Mucosa of gallbladder (tissue), 1 donor: ENCODE measurements at regions not wholly inside any gene's neighbourhood (a gene's known extent, or its start where the extent isn't known, plus 50 kb on each side); places are given as distances from the start of the nearest gene placed in this dataset.
A peak's percentile ranks its signal among the peaks of the same experiment; 100 is the strongest.
"Not testable (repeated sequence)": the region's sequence is repeated elsewhere in the genome, so short reads cannot be mapped to it uniquely, and the experiment has no call there.

Experiments
- DNase-seq: peaks from one replicate; pipeline ENCODE4 v3.0.0-alpha.2; 2020; ENCODE audit warnings: low spot score
- donor health status: DM: no; HTN: no; CAD: no.

- not testable (repeated sequence) for DNase-seq
Measured at GRCh38 chr2:201946746-201947145, 86.9 kb upstream of the FZD7 start.

DNA sequence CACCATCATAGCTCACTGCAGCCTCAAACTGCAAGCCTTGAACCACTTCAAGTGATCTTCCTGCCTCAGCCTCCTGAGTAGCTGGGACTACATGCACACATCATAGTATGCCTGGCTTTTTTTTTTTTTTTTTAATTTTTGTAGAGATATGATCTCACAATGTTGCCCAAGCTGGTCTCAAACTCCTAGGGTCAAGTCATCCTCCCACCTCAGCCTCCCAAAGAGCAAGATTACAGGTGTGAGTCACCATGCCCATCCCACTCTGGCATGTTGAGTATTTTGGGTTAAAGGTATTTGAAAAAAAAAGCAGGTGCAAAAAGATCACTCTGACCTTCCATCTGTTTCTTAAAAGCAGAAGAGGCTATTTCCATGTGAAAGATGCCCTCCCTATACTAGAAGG, 86.4 kb upstream of the FZD7 start:
- no peak for DNase-seq

DNA sequence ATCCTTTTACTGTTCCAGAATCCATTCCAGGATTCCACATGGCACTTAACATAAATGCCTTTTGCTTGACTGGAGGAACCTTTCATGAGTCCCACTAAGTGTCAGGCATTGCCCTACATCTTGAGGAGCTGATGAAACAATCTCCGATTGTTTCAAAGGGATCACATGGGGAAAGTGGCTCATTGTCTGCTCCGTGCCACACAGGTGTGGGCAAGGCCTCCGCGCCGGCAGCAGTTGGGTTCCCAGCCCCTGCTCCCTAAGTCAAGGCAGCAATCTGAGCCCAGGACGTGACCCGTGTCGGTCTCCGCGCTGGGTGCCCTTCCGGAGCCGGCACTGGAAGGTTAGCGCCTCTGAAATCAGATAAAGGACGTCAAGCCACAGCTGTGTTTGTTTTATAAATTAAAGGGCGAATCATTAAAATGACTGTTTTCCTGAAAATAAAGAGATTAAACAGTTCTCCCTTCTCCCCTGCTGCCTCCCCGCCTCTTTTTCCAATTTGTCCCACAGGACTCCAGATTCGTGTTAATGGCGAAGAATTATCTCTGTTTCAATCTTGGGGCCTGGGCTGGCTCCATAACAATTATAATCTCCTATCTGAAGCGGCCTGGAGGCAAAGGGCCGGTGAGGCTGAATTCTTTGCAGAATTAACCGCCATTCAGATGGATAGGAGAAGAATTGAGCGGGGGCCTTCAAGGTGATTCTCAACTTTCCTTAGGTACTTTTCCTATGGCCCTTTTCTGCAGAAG, 84.3 kb upstream of the FZD7 start:
- DNase-seq: no peak

DNA sequence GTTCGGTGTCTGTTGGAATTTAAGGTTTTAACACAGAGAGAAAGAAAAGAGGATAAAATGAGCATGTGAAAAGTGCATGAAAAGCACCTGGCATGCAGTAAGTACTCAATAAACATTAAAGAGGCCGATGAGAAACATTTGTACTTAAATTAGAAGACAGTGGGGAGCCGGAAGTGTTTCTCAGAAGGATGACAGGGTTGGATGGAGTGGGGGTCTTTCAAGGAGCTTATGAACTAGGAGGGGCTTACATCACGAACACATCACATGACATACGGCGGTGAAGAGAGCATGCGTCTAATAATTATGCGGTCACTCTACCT, 83.8 kb upstream of the FZD7 start:
- no peak for DNase-seq

GRCh38 chr2:201950606-201951005, 83.0 kb upstream of the FZD7 start:
- DNase-seq: no peak

DNA sequence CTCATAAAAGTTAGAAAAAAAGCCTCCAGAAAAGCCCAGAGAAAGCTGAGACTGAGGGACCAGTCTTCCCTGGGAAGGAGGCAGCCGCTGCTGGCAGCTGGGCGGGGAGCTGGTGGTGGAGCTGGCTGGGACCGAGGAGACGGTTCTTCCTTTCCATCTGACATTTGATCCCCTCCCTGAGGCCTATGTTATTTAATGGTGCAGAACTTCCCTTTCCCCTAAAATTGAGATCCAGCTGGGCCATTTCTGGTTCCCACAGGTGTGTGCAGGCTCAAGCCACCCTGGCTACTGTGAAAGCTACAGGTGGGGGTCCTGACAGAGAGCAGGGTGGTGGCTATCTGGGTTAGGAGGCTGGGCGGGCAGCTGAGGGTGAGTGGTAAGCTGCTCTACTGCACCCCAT, 81.5 kb upstream of the FZD7 start:
- DNase-seq: no peak

- no peak for DNase-seq
Measured at GRCh38 chr2:201953396-201953795, 80.3 kb upstream of the FZD7 start.

DNA sequence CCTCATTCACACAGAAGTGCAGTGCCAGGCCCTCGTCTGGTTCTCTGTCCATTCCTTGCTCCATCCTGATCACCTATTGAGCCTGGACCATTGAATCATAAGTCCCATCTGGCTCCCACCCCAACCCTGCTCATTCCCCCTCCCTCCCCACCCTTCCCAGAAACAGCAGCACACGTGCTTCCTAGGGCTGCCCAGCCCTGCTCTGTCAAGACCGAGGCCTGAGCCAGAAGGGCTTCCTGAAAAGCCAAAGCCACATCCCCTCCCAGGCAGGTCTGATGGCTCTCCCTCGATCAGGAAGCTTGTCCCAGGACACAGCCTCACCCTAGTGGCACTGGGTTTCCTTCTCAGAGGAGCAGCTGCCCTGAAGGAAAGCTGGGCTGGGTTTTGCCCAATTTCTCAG, 79.8 kb upstream of the FZD7 start:
- DNase-seq: no peak

DNA sequence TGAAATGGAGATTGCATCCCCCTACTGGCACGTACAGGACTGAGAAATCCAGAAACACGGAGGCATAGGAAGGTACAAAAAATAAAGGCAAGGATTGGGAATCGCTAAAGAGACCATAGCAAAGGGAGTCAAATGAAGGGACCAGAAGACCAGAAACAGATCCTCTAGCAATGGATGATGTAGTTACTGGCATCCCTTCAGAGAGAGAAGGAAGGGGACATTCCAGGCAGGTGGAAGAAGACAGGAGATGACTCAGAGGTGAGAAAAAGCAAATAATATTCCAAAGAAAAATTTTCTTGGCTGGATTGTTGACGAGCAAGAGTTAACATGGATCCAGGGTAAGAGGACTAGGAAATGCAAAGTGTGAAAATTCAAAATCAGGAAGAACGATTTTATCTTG, 78.4 kb upstream of the FZD7 start:
- DNase-seq: no peak

DNA sequence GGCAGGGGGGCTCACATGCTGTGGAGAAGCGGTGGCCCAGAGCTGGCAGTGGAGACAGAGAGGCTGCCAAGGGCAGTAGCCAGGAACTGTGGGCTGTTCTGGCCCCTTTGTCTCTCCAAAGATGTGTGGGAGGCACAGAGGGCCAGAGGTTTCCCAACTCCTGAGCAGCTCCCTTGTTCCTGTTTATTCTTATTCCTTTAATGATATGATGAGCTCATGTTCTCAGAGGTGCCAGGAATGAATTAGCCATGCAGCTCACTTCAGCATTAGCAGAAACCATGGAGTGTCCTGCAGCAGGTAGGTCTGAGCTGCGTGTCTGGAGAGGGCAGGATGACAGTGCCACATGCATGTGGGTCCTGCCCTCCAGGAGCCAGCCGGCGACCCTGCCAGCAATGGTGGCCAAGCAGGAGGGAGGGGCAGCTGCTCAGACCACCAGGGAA, 77.9 kb upstream of the FZD7 start:
- no peak for DNase-seq

DNA sequence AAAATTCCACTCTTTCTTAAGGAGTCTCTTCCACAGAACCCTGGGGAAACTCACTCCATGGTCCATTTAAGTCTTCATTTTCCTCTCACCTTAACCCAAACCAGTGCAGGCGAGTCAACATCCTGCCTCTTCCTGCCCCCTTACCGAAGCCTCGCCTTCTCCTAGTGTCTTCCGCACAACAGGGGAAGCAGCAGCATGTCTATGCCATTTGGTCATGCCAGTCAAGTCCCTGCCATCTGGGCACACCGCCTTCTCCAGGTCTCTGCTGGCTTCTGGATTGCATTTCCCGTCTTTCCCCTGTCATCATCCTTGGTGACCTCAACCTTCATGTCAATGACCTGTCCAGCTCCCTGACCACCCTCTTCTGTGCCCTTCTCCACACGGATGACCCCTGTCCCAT, 77.3 kb upstream of the FZD7 start:
- DNase-seq: no peak

GRCh38 chr2:201957091-201957490, 76.6 kb upstream of the FZD7 start:
- no peak for DNase-seq

- DNase-seq: no peak
Measured at GRCh38 chr2:201959198-201959597, 74.5 kb upstream of the FZD7 start.

DNA sequence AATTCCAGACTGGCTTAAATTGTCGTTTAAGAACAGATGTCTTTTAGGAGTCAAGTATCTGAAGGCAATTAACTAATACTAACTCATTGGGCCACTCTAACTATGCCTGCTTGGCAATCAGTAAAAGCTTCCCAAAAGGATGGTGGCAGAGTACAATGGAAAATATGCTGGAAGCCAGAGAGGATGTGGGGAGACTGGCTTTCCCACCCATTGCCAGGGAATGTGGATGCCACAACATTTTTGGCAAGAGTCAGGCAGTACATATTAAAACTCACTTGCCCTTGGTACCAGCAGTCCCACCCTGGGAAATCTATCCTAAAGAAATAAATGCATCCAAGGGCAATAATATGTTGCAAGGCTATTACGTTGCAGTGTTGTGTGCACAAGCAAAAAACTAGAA, 74.0 kb upstream of the FZD7 start:
- no peak for DNase-seq

DNA sequence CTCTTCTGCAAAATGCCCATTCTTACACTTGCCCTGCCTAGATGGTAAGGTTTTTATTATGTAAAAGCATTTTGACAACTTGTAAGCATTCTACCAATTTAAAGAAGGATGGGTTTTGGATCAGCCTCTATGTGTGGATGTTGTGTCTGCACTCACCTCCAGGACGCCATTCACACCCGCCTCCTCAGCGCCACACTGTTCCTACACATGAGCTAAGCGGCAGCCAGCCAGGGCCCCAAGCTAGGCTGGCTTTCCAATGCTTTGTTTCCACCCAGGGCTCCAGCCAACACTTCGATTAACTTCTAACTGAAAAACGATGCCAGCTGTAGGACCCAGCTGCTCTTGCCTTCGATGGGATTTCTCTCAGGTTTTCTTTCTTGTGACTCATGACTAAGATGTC, 73.3 kb upstream of the FZD7 start:
- DNase-seq: no peak

DNA sequence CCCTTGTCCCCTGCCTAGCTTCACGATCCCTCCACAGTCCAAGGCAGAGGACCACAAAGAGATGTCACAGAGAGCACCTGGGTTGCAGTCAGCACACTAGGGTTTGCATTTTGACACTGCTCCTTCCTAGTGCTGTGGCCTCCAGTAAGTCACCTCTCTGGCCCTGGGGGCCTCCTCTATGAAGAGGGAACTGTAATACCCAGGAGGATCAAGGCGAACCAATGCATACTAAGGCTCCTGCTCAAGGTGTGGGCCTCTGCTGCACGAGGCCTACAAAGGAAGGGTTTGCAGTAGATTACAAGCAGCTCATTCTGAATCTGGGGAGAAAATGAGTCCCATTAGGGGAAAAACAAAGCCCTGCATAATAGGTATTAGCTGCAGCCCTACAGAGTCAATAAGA, 72.3 kb upstream of the FZD7 start:
- DNase-seq: no peak

GRCh38 chr2:201962774-201963562, 70.7 kb upstream of the FZD7 start:
- DNase-seq: no peak

GRCh38 chr2:201964011-201964410, 69.6 kb upstream of the FZD7 start:
- DNase-seq: no peak

DNA sequence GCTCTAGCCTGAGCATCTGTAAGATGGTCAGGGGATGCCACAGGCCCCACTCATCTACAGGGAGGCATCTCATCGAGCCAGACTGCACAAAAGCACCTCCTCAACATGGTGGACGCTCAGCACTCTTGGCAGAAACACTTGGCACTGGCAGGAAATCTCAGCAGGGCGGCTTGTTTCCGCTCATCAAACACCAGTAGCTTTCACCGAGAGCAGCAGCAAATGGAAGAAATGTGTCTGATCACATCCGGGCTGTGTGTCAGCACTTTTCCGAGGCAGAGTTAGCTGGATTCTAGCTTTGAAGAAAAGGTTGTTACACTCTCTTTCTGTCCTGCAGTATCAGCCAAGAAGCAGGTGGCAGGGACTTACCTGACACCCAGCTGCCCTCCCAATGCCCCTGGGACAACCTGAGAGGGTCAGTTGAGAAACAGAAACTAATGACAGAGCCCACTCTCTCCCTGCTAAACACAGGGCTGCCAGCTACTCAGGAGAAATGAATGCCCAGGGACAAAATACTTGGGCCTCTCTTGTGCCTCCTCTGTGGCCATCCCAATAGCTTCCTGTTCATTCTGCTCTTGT, 68.9 kb upstream of the FZD7 start:
- DNase-seq: no peak

DNA sequence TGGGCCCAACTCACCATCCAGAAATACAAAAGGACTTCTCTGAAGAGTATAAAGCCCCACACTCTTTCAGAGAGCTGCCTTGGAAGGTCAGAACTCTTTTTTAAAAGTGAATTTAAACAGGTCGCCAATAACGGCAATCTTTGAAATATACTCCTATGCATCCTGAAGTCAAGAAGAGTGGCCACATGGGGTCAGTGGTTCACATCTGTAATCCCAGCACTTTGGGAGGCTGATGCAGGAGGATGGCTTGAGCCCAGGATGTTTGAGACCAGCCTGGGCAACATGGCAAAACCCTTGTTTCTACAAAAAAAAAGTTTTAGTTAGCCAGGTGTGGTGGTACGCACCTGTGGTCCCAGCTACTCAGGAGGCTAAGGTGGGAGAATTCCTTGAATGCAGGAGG, 68.1 kb upstream of the FZD7 start:
- no peak for DNase-seq

DNA sequence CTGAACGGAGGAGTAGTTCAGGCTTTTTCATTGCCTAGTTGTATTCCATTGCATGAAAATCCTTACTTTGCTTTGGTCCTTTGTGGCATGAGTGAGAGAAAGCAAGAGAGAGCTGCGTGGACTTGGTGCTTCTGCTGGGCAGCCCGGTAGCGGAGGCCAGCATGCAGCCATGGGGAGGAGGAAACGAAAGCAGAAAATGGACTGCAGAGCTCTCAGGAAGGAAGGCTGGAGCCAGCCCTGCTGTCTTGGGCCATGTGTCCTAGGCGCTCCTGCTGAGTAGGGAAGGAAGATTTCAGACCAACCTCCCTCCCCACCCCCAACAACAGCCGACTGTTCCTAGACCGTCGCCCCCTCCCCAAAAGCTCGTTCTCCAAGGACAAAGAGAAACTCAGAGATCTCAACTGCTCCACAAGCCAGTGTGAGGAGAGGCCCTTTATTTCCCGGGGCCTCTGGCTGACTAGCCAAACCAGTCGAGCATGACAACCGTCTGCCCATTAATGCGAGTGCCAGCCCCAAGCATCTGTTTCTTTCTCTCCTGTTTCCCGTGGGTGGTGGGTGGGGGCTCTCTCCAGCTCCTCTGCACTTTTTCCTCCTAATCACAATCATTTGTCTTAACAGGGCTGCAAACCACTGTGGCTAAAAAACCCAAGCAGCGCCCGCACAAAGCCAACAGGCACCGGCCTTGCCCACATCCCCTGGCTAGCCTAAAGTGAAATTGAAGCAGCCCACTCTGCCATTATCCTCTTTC, 66.8 kb upstream of the FZD7 start:
- no peak for DNase-seq

DNA sequence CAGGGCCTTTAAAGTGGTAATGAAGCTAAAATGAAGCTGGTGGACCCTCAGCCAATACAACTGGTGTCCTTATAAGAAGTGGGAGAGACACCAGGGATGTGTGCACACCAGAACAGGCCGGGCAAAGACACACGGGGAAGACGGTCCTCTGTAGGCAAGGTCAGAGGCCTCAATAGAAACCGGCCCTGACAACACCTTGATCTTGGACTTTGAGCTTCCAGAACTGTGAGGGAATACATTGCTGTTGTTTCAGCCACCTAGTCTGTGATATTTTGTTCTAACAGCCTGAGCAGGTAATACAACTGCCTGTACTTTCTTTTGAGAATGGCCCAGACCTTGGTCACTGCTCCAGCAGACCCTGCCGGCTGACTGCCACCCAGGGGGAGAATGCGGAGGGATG, 65.6 kb upstream of the FZD7 start:
- peak; percentile 29 for DNase-seq

DNA sequence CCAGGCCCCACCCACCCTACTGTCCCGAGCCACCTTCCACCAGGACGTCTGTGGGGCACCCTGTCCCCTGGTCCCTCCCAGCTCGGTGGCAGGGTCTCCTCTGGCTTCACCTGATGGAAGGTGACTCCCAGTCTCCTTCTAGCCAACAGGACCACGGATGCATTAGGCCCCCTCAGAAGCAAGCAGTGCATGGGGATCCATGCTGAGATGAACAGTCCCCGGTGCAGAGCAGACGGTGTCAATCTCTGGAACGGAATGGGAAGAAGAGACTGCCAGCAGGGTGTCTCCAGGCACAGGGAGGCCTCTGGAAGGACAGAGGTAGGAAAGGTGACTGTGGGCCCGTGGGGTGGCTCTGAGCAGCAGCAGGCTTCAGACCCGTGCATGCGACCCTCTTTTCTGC, 65.2 kb upstream of the FZD7 start:
- no peak for DNase-seq
